Bone marrow (tissue), 2 donors: ENCODE measurements at regions not wholly inside any gene's neighbourhood (a gene's known extent, or its start where the extent isn't known, plus 50 kb on each side); places are given as distances from the start of the nearest gene placed in this dataset.
"Not testable (repeated sequence)": the region's sequence is repeated elsewhere in the genome, so short reads cannot be mapped to it uniquely, and the experiment has no call there.

ENCODE experiments used
- DNase-seq, 2 donors: peaks; one replicate each; lab custom pipeline; 2025; lab: John Stamatoyannopoulos, UW

DNA sequence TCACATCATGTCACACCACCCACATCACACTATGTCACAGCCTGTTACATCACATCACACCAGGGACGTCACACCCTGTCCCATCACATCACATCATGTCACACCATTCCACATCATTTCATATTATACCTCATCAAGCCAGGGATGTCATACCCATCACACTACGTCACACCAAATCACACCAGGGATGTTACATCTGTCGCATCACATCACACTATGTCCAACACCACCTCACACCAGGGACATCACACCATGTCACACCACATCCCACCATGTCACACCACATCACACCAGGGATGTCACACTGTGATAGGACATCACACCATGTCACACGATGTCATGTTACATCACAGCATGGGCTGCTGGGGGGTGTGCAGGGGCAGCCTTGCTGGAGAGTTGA is 110.6 kb downstream of the TMEM121 start:
- no peak for DNase-seq

DNA sequence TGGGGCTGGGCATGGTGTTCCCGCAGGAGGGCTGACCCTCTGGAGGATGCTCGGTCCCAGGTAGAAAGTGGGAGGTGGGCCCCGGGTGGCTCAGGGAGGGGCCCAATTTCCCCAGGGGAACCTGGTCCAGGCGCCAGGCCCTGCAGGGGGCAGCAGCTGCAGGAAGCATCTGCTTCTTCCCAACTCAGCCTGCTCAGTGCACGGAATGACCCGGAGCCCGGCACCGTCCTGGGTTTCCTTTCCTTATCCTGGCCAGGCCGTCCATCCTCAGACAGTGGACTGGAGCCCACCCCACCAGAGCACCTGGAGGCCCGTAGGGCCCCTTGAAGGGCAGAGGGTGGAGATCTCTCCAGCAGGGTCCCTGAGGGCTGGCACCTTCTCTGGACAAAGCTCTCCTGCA is 111.0 kb downstream of the TMEM121 start:
- not testable (repeated sequence) for DNase-seq

DNA sequence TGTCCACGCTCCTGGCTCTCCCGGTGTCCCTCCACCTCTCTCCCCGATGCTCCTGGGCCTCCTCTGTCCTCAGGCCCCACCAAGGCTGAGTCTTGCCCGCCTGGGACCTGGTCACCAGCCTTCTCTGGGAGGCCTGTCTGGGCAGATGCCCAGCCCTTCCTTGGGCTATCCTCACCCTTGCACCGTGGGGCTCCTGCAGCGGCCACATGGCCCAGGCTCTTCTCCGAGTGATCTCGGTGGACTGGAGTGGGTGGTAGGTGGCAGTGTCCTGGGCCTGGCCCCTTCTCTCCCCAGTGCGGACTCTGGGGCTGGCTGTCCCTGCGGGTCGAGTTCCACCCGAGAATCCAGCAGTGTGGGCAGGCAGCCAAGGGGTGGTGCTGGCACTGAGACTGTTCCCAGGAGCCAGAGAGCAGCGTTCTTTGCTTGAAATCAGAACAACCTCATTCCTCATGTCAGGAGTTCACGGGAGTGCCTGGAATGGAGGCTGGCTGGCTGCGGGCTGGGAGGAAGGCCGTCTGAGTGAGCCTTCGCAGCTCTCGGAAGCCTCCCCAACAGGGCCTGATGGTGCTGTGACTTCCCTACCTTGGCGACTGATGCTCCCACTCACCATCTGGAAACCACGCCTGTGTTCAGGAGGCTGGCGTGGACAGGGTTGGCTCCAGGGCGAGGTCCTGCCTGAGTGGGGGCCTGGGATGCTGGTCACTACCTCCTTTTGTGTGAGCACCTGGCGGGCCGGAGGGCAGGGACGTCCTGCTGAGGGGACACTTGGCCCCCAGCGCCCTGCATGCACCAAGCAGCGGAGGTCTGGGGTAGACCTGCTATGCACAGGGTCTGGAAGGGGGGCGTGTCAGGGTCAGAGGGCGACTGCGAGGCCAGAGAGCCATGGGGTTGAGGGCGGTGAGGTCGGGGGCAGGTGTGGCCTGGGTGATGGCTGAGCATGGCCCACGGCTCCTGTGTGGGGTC is 113.9 kb downstream of the TMEM121 start:
- not testable (repeated sequence) for DNase-seq

DNA sequence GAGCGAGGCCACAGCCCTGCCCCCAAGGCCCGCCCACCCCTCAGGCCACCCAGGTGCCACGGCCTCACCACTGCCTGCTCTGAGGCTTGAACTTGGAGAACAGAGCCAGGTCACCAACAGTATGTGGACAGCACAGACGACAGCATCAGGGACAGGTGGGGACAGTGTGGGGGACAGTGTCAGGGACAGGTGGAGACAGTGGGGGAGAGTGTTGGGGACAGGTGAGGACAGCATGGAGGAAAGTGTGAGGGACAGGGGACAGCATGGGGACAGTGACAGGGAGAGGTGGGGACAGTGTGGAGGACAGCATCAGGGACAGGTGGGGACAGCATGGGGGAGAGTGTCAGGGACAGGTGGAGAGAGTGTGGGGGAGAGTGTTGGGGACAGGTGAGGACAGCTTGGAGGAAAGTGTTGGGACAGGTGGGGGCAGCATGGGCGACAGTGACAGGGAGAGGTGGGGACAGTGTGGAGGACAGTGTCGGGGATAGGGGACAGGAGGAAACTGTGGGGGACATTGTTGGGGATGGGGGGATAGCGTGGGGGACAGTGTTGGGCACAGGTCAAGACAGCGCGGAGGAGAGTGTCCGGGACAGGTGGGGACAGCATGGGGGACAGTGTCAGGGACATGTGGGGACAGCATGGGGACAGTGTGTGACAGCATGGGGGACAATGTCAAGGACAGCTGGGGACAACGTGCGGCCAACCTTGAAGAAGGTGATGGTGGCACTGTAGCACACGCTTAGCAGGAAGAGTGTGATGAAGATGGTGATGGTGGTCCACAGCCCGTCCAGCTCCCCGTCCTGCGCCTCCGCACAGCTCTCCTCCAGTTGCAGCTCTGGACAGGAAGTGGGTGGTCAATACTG is 114.9 kb downstream of the TMEM121 start:
- no peak for DNase-seq

DNA sequence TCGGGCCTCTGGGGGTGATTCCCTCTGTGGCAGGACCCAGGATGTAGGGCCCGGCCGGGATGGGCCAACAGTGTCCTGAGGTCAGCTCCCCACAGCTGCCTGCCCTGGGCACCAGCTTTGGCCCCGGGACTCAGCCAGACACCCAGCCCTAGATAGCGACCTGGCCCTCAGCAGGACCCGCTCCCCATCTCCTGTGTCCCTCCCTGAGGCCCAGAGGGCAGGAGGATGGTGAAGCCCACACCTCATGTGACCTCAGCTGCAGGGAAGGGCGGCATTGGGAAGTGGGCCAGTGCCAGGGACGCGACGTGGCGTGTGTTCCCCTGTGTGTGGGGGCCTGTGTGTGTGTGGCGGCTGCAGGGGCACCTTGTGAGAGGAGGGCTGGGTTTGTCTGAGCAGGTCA is 115.6 kb downstream of the TMEM121 start:
- DNase-seq: not testable (repeated sequence)

DNA sequence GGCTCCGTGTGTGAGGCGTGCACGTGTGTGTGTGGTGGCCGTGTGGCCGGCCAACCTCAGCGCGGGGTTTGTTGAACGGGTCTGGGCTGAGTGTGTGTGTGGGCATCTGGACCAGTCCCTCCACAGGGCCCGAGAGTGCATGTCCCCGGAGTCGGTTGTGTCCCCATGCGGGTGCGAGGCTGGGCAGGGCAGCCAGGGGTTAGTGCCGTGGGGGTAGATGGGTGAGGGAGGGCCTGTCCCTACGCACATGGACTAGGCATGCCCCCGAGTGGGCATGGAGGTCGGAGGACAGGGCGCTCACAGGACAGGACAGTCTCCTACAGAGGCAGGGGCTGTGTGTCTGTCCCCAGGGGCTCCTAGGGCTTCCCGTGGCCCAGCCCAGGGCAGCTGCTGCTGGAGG is 116.1 kb downstream of the TMEM121 start:
- DNase-seq: not testable (repeated sequence)

DNA sequence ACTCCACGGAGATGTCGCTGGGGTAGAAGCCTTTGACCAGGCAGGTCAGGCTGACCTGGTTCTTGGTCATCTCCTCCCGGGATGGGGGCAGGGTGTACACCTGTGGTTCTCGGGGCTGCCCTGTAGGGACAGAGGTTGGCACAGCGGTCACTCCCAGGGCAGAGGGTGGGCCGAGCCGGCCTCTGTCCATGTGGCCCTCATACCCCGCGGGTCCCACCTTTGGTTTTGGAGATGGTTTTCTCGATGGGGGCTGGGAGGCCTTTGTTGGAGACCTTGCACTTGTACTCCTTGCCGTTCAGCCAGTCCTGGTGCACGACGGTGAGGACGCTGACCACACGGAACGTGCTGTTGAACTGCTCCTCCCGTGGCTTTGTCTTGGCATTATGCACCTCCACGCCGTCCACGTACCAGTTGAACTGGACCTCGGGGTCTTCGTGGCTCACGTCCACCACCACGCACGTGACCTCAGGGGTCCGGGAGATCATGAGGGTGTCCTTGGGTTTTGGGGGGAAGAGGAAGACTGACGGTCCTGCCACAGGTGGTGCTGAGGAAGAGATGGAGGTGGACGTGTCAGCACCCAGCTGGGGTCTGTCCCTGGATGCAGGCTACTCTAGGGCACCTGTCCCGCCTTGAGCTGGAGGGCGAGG is 117.1 kb downstream of the TMEM121 start:
- not testable (repeated sequence) for DNase-seq

DNA sequence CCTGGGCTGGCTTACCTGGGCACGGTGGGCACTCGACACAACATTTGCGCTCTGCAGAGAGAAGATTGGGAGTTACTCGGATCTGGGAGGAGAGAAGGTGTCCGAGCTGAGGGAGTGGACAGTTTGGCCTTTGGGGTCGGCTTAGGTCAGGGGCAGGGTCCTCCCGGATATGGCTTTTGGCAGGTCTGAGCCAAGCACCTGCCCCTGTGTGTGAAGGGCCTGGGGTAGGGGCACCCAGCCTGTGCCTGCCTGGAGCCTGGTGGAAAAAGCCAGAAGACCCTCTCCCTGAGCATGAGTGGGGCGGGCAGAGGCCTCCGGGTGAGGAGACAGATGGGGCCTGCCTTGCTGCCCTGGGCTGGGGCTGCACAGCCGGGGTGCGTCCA is 117.7 kb downstream of the TMEM121 start:
- not testable (repeated sequence) for DNase-seq

DNA sequence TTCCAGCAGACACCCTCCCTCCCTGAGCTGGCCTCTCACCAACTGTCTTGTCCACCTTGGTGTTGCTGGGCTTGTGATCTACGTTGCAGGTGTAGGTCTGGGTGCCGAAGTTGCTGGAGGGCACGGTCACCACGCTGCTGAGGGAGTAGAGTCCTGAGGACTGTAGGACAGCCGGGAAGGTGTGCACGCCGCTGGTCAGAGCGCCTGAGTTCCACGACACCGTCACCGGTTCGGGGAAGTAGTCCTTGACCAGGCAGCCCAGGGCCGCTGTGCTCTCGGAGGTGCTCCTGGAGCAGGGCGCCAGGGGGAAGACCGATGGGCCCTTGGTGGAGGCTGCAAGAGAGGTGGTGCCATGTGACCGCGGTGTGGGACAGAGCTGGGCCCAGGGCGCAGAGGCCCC is 118.1 kb downstream of the TMEM121 start:
- DNase-seq: not testable (repeated sequence)

DNA sequence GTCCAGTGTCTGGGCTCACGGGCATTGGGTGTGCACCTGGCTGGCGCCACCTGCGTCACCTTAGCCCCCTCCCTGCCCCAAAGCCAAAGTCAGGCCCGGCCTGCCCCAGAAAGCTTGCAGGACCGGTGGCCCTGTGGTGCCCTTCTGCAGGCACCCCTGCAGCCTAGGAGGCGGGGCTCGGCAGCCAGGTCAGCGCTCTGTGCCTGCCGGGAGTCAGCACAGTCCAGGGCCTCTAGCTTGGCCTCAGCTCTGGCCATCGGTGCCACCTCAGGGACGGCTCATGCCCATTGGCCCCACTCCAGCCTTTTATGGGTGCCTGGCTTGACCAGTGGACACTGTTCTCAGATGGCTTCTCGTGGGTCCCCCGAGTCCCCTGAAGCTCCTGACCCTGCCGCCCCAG is 118.5 kb downstream of the TMEM121 start:
- DNase-seq: not testable (repeated sequence)

DNA sequence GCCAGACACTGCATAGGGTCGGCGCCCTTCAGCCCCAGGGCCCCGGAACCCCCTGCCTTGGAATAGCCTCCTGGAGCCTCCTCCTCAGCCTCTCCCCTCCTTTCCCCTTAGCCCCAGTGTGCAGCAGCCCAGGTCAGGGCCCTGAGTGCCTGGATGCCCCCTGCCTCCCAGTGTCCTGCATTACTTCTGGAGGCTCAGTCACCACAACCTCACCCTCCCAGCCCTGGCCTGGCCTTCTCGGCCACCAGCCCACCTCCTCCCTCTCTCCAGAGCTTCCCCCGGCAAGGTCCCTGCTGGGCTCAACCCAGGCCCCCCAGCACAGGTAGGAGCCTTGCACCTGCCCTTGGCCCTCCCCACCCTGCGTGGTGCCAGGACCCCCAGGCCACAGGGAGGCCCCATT is 119.0 kb downstream of the TMEM121 start:
- DNase-seq: not testable (repeated sequence)

DNA sequence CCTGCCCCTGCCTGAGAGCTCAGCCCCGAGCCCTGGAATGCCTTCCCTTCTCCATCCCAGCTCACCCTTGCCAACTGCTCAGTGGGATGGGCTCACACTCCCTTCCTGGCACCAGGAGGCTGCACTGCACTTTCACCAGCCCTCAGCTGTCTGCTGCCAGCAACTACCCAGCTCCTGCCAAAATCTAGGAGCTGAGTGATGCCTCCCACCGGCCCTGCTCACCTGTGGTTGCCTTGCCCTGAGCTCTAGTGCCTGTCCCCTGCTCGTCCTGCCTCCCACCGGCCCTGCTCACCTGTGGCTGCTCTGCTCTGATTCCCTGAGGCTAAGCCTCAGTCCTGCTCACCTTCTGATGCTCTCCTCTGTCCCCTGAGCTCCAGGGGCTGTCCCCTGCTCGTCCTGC is 119.8 kb downstream of the TMEM121 start:
- DNase-seq: no peak

DNA sequence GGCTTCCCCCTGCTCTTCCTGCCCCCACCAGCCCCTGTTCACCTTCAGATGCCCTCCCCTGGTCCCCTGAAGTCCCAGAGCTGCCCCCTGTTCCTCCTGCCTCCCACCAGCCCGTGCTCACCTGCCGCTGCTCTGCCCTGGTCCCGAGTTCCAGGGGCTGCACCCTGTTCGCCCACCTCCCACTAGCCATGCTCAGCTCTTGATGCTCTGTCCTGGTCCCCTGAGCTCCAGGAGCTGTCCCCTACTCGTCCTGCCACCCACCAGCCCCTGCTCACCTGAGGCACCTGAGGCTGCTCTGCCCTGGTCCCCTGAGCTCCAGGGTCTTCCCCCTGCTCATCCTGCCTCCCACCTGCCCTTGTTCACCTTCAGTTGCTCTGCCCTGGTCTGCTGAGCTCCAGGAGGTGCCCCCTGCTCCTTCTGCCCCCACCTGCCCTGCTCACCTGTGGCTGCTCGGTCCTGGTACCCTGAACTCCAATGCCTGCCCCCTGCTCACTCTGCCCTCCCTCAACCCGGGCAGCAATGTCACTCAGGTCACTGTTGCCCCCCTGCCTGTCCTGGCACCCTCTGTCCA is 120.4 kb downstream of the TMEM121 start:
- not testable (repeated sequence) for DNase-seq

DNA sequence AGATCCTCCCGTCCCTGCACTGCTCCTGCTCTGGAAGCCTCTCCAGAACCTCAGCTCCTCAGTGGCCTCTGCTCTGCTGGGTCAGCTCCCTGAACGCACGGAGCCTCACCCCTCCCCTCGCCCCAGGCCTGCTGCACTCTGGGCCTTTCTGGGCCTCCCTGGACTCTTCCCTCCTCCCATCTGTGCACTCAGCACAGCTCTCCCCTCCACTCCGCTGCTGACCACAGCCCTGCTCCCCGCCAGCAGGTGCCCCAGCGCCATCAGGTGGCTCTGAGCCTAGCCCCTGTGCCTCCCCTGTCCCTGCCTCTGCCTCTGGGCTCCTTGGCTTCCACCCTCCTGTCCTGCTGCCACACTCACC is 121.0 kb downstream of the TMEM121 start:
- DNase-seq: not testable (repeated sequence)

DNA sequence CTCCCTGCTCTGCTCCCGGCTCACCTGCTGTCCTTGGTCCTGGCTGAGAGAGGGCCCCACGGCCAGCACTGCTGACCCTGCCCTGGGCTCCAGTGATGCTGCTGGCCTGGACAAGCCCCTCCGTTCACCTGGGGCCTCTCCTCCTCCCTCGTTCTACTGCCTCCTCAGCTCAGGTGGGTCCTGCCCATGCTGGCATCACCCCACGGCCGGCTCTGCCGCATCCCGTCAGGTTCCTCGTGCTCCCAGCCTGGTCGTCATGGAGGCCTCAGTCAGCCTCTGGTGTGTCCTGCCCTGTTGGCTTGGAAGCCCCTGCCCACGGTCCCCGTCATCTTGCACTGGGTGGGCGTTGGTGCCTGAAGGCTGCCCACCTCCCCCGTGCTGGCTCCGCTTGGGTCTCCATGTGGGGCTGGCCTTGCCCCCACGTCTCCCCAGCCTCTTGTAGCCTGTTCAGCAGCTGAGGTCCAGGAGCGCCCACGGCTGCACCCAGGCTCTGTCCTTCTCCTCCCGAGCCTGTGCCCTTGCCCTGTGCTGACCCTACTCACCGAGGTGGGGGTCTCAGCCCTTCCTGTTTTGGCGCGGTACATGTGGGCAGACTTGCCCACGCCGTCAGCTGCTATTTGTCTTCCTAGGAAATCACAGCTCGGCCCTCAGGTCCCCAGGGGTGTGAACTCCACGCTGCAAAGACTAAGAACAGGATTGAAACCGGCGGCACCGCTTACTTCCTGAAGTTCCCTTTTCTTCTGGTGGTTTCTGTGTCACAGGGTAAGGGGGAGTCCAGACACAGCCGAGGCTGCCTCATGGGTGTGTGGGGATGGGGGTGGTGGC is 121.6 kb downstream of the TMEM121 start:
- no peak for DNase-seq

DNA sequence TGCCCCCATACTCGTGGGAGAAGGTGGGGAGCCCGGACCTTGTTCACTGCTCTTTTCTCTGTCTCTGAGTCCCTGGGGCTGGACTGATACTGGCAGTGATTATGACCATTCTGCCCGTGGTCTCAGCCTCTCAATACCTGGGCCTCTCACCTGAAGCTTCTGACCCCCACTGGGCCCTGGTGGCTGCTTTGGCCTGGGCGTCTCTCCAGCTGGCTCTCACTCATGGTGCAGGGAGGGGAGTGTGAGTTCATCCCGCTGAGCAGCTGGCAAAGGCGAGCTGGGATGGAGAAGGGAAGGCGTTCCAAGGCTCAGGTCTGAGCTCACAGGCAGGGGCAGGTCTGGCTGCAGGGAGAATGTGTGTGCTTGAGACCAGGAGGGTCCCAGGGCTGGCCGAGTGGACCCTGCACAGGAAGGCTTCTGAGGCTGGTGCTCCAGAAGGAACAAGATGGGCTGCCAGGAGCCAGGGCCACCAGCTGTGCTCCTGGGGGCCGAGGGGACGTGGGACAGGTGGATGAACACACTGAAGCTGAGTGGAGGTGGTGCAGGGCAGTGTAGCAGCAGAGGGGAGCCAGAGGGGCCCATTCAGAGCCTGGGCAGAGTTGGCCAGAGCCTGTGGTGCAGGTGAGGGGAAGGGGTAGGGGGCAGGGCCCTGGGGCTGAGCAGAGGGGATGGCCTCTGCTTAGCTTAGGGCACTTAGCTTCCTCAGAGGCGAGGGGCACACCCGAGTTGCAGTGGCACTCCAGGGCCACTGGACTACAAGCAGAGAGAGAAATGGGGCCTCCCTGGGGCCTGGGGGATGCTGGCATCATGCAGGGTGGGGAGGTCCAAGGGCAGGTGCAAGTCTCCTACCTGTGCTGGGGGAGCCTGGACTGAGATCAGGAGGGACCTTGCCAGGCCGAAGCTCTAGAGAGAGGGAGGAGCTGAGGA is 122.5 kb downstream of the TMEM121 start:
- not testable (repeated sequence) for DNase-seq

DNA sequence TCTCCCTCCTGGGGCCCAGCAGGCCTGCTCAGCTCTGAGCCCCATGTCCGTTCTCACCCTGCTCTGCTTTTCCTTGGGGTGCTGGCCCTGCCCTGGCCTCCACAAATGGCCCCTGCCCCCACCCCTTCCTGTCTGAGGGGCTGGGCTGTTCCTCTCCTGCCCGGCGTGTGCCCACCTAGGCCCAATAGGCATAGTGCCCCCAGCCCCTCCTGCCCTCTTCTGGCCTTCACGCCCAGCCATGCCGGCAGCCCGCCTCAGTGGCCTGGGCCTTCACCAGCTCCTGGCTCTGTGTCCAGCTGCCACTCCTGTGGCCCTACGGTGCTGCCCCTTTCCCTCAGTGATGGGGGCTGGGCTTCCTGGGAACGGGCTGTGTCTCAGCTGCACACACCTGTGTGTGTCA is 125.9 kb downstream of the TMEM121 start:
- not testable (repeated sequence) for DNase-seq

DNA sequence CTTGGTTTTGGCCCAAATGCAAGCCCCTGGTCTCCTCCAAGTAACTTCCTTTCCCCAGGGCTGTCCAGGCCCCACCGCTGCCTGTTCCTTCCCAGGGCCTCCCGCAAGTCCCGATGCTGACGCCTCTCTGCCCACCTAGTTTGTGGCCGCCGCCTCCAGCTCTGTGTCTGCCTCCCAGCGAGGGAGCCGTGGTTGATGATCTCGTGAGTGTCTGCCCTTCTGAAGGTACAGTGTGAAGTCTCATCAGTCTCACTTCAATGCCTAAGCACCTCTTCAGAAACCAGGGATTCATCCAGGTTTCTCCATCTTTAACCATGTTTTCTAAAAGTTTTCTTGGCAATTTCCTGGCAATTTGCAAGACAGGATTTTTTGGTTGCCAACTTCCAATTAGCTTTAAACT is 127.5 kb downstream of the TMEM121 start:
- DNase-seq: not testable (repeated sequence)

DNA sequence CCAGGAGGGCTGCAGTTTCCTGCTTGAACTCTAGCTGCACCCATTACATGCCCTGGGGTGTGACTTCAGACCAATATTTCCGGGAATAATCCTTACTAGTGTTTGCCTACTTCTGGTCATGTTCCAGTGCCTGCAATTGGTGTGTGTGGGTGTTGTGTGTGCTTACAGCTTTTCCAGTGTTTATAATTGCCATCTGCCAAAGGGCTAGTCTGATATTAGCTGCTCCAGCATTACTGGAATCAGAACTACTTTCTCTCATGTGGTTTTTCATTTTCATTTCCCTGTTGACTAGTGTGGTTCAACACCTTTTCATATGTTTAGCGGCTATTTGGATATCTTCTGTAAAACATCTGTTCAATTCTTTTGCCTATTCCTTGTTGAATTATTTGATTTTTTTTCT is 132.9 kb downstream of the TMEM121 start:
- not testable (repeated sequence) for DNase-seq

DNA sequence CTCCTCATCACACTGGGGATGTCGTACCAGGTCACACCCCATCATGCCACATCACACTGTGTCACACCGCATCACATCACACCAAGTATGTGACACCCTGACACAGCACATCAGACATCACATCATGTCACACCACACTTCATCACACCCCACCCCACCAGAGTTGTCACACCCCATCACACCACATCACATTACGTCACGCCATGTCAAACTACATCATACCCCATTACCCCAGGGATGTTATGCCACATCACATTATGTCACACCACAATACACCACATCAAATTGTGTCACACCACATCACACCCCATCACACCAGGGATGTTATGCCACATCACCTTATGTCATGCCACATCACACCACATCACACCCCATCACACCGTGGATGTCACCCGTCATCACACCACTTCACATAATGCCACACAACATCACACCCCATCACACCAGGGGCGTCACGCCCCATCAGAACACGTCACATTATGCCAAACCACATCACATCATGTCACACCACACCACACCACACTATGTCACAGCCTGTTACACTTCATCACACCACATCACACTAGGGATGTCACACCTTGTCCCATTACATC is 133.6 kb downstream of the TMEM121 start:
- DNase-seq: no peak
